ENCODE measurements at regions not wholly inside any gene's neighbourhood (a gene's known extent, or its start where the extent isn't known, plus 50 kb on each side); places are given as distances from the start of the nearest gene placed in this dataset.

DNA sequence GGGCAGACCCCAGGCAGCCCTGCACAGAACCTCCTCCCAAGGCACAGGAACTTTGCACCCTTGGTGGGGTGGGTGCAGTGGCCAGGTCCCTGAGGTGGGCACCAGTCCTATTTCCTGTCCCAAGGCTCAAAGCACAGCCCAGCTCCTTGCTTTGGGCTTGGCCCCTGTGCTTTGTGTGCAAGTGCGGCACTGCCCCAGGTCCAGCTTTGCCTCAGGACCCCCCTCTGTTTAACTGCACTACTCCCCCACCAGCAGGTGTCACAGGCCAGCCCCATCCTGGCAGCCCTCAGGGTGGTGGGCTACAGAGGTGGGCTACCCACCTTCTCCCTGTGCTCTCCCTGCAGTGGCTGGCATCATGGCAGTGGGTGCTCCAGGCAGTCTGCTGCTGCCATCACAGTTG, 2469.0 kb downstream of the PCDH7 start:
- no peaks in the 10 kb centered on the region for H3K36me3 Mint-ChIP-seq (ENCODE audit: insufficient read depth, unreplicated experiment)
- POLR2A ChIA-PET = interaction anchor here (0.6 kb wide), 1 partner anchor 64 kb away, joined by 3 read pairs; no protein-coding TSS in a partner anchor
- H3K4me1 Mint-ChIP-seq (ENCODE audit: insufficient read depth, unreplicated experiment) = no peaks in the 10 kb centered on the region
- no peaks in the 10 kb centered on the region for H3K27me3 Mint-ChIP-seq (ENCODE audit: insufficient read depth, unreplicated experiment)
- no peaks in the 10 kb centered on the region for H3K9me3 Mint-ChIP-seq (ENCODE audit: unreplicated experiment)
- TF ChIP-seq, protein P1, sequence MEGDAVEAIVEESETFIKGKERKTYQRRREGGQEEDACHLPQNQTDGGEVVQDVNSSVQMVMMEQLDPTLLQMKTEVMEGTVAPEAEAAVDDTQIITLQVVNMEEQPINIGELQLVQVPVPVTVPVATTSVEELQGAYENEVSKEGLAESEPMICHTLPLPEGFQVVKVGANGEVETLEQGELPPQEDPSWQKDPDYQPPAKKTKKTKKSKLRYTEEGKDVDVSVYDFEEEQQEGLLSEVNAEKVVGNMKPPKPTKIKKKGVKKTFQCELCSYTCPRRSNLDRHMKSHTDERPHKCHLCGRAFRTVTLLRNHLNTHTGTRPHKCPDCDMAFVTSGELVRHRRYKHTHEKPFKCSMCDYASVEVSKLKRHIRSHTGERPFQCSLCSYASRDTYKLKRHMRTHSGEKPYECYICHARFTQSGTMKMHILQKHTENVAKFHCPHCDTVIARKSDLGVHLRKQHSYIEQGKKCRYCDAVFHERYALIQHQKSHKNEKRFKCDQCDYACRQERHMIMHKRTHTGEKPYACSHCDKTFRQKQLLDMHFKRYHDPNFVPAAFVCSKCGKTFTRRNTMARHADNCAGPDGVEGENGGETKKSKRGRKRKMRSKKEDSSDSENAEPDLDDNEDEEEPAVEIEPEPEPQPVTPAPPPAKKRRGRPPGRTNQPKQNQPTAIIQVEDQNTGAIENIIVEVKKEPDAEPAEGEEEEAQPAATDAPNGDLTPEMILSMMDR (IDR thresholded peaks at IDR 0.05; ENCODE audit: unreplicated experiment) = no peak
- no peak for DNase-seq (ENCODE audit: unreplicated experiment)
- CTCF ChIA-PET = no interaction called here
- no TSS peak for BruUV-seq (replicated peaks)
- H3K4me3 Mint-ChIP-seq (ENCODE audit: unreplicated experiment) = no peak overlapping the region
- intact Hi-C loops (cut with micrococcal nuclease) = no loop called here
- no peak overlapping the region for H3K27ac Mint-ChIP-seq (ENCODE audit: low read depth, unreplicated experiment)

DNA sequence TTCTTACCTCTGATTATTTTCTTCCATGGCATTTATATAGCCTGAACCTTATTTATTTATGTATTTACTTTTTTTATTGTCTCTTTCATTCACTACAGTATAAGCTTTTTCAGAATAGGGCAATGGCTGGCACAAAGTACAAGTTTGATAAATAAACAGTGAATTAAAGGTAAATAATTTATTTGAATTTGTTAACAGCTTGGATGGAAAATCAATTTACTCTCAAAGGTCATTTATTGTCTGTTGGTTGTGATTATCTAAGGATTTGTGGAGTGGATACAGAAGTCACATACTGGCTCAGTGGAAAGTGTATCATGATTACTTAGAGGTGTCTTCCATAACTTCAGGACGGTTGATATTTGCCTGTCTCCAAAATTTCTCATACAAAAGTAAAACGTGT, 2472.9 kb downstream of the PCDH7 start:
- BruUV-seq (replicated peaks) = no TSS peak
- H3K27ac Mint-ChIP-seq (ENCODE audit: low read depth, unreplicated experiment) = no peak overlapping the region
- no peaks in the 10 kb centered on the region for H3K4me1 Mint-ChIP-seq (ENCODE audit: insufficient read depth, unreplicated experiment)
- H3K36me3 Mint-ChIP-seq (ENCODE audit: insufficient read depth, unreplicated experiment) = no peaks in the 10 kb centered on the region
- H3K27me3 Mint-ChIP-seq (ENCODE audit: insufficient read depth, unreplicated experiment) = no peaks in the 10 kb centered on the region
- no peak for DNase-seq (ENCODE audit: unreplicated experiment)
- TF ChIP-seq, protein P1 (IDR thresholded peaks at IDR 0.05; ENCODE audit: unreplicated experiment) = no peak
- ChIA-PET CTCF (interaction anchor here (0.6 kb wide), 1 partner anchor 871 kb away, joined by 4 read pairs; no protein-coding TSS in a partner anchor), POLR2A (no interaction called here)
- H3K4me3 Mint-ChIP-seq (ENCODE audit: unreplicated experiment) = no peak overlapping the region
- no peaks in the 10 kb centered on the region for H3K9me3 Mint-ChIP-seq (ENCODE audit: unreplicated experiment)
- intact Hi-C loops (cut with micrococcal nuclease) = no loop called here

DNA sequence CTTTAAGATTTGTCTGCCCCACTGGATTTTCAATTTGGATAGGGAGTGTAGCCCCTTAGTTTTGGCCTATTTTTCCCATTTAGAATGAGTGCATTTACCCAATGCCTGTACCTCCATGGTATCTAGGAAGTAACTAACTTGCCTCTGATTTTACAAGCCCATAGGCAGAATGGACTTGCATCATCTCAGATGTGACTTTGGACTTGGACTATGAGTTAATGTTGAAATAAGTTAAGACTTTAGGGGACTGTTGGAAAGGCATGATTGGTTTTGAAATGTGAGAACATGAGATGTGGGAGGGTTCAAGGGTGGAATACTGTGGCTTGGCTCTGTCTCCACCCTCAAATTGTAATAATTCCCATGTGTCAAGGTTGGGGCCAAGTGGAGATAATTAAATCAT, 2480.2 kb downstream of the PCDH7 start:
- intact Hi-C loops (cut with micrococcal nuclease) = no loop called here
- no peak overlapping the region for H3K4me3 Mint-ChIP-seq (ENCODE audit: unreplicated experiment)
- CTCF ChIA-PET = no interaction called here
- TF ChIP-seq, protein P1 (IDR thresholded peaks at IDR 0.05; ENCODE audit: unreplicated experiment) = no peak
- no peak overlapping the region for H3K27ac Mint-ChIP-seq (ENCODE audit: low read depth, unreplicated experiment)
- H3K9me3 Mint-ChIP-seq (ENCODE audit: unreplicated experiment) = no peaks in the 10 kb centered on the region
- no TSS peak for BruUV-seq (replicated peaks)
- H3K36me3 Mint-ChIP-seq (ENCODE audit: insufficient read depth, unreplicated experiment) = no peaks in the 10 kb centered on the region
- no peak for DNase-seq (ENCODE audit: unreplicated experiment)
- POLR2A ChIA-PET = no interaction called here
- no peaks in the 10 kb centered on the region for H3K4me1 Mint-ChIP-seq (ENCODE audit: insufficient read depth, unreplicated experiment)
- no peaks in the 10 kb centered on the region for H3K27me3 Mint-ChIP-seq (ENCODE audit: insufficient read depth, unreplicated experiment)

DNA sequence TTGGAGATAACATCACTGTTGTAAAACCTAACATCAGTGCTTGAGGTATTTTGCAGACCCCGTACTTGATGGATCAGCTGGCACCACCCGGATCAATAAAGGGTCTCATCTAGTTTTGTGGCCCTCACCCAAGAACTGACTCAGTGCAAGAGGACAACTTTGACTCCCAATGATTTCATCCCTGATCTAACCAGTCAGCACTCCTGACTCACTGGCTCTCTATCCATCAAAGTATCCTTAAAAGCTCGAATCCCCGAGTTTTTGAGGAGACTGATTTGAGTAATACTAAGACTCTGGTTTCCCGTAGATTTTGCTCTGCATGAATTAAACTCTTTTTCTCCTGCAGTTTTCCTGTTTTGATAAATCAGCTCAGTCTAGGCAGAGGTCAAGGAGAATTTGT, 2498.1 kb downstream of the PCDH7 start:
- POLR2A ChIA-PET = interaction anchor here (0.8 kb wide), 1 partner anchor 13 kb away, joined by 3 read pairs; no protein-coding TSS in a partner anchor
- H3K9me3 Mint-ChIP-seq (ENCODE audit: unreplicated experiment) = peaks cover 13% of the 10 kb centered on the region
- CTCF ChIA-PET = interaction anchor here (0.7 kb wide), 1 partner anchor 15 kb away, joined by 4 read pairs; no protein-coding TSS in a partner anchor
- TF ChIP-seq, protein P1 (IDR thresholded peaks at IDR 0.05; ENCODE audit: unreplicated experiment) = no peak
- H3K4me1 Mint-ChIP-seq (ENCODE audit: insufficient read depth, unreplicated experiment) = no peaks in the 10 kb centered on the region
- no peaks in the 10 kb centered on the region for H3K27me3 Mint-ChIP-seq (ENCODE audit: insufficient read depth, unreplicated experiment)
- intact Hi-C loops (cut with micrococcal nuclease) = no loop called here
- no TSS peak for BruUV-seq (replicated peaks)
- H3K4me3 Mint-ChIP-seq (ENCODE audit: unreplicated experiment) = no peak overlapping the region
- H3K36me3 Mint-ChIP-seq (ENCODE audit: insufficient read depth, unreplicated experiment) = no peaks in the 10 kb centered on the region
- DNase-seq (ENCODE audit: unreplicated experiment) = no peak
- H3K27ac Mint-ChIP-seq (ENCODE audit: low read depth, unreplicated experiment) = no peak overlapping the region

Data from MCF 10A (cell line).